ENCODE measurements at regions not wholly inside any gene's neighbourhood (a gene's known extent, or its start where the extent isn't known, plus 50 kb on each side); places are given as distances from the start of the nearest gene placed in this dataset.
A peak's percentile ranks its signal among the peaks of the same experiment; 100 is the strongest.

- intact Hi-C loops (cut with DNase I): no loop called here
- no peak for ATAC-seq
- no peak for DNase-seq (ENCODE audit: low spot score)
Measured at GRCh38 chr5:23579566-23579965, 72.2 kb downstream of the PRDM9 start.

GRCh38 chr5:23583081-23583480 lies 75.7 kb downstream of the PRDM9 start:
- no peak for ATAC-seq
- intact Hi-C loops (cut with DNase I): no loop called here
- no peak for DNase-seq (ENCODE audit: low spot score)

DNA sequence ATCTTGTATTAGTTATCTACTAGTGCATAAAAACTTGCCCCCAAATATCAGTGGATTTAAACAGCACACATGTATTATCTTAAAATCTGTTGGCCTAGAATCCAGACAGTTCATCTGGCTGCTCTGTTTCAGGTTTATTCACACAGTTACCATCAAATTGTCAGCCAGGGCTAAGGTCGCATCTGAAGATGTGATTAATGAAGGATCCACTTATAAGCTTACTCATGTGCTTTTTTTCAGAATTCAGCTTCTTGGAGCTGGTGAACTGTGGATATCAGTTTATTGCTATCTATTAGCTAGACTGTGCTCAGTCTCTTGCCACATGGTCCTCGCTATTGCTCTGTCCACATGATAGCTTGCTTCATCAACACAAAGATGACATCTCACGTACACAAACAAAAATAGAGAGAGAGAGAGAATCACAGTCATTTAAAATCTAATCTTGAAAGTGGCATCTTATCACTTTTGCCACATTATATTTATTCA lies 81.5 kb downstream of the PRDM9 start:
- intact Hi-C loops (cut with DNase I): no loop called here
- ATAC-seq (no peak), DNase-seq (ENCODE audit: low spot score) (no peak)

GRCh38 chr5:23591250-23591649 lies 83.8 kb downstream of the PRDM9 start:
- no peak for DNase-seq (ENCODE audit: low spot score)
- ATAC-seq: no peak
- intact Hi-C loops (cut with DNase I): no loop called here

DNA sequence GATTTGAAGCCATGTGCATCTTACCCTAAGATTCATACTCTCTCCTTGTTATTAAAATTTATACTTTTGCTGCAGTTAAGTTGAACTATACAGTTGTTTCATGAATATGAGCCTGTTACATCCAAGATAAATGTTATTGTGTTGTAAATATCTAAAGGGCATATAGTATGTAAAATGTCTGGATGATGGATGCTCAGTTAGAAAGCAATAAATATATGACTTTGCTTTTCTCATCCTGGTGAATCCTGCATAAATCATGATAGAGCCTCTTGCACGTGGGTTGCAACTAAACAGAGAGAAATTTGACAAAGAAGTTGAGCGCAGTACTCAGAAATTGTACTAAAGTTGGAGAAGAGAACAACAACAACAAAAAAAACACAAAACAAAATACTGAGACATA lies 99.5 kb downstream of the PRDM9 start:
- intact Hi-C loops (cut with DNase I): no loop called here
- DNase-seq (ENCODE audit: low spot score) (no peak), ATAC-seq (no peak)

DNA sequence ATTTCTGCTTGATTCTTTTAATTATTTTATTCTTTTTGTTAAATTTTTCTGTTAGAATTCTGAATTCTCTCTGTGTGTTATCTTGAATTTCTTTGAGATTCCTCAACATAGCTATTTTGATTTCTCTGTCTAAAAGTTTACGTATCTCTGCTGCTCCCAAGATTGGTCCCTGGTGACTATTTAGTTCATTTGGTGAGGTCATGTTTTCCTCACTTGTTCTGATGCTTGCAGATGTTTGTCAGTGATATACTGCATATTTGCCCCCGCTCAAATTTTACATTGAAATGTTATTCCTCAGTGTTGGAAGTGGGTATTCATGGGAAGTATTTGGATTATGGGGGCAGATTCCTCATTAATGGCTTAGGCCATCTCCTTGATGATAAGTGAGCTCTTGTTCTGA lies 105.3 kb downstream of the PRDM9 start:
- intact Hi-C loops (cut with DNase I): no loop called here
- ATAC-seq (no peak), DNase-seq (ENCODE audit: low spot score) (no peak)

- intact Hi-C loops (cut with DNase I): no loop called here
- ATAC-seq (no peak), DNase-seq (ENCODE audit: low spot score) (no peak)
Measured at GRCh38 chr5:23613566-23613965, 106.2 kb downstream of the PRDM9 start.

- ATAC-seq (no peak), DNase-seq (ENCODE audit: low spot score) (no peak)
- intact Hi-C loops (cut with DNase I): no loop called here
Measured at GRCh38 chr5:23614422-23614821, 107.0 kb downstream of the PRDM9 start.

DNA sequence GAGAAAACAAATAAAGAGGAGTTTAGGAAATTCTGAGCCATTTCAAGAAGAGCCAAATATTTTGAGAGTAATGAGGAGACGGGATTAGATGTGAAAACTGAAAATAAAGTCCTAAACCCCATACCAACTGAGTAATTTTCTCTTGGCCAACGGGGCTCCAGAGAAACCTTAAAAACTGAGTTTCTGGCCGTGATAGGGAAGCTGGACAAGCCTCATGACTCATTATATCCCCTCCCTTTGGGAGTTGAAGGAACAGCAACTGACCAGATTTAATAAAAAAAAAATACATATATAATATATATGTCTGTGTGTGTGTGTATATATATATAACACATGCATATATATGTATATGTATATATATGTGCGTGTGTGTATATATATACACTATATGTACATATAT lies 119.6 kb downstream of the PRDM9 start:
- intact Hi-C loops (cut with DNase I): no loop called here
- ATAC-seq: no peak
- no peak for DNase-seq (ENCODE audit: low spot score)

- intact Hi-C loops (cut with DNase I): no loop called here
- ATAC-seq (no peak), DNase-seq (ENCODE audit: low spot score) (no peak)
Measured at GRCh38 chr5:23627976-23628375, 120.6 kb downstream of the PRDM9 start.

DNA sequence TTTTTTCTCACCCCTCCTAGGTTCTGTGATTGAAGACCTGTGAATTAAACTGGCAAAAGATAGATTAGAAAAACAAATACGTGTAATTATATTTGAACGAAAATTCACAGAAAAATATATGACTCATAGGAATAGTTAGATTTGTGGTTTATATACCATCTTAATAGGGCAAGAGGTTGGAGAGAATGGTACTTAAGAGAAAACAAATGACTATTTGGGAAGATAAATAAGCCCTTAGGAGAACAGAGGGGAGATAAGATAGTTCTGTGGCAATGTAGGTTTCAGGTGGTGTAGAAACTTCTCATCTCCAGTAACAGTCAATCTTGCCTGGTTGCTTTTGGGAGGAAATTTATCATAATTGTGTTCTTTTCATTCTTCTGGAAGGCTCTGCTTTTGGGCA lies 122.0 kb downstream of the PRDM9 start:
- intact Hi-C loops (cut with DNase I): no loop called here
- DNase-seq (ENCODE audit: low spot score) (no peak), ATAC-seq (no peak)

- DNase-seq (ENCODE audit: low spot score): no peak
- intact Hi-C loops (cut with DNase I): no loop called here
Measured at GRCh38 chr5:23631302-23632045, 124.1 kb downstream of the PRDM9 start.

DNA sequence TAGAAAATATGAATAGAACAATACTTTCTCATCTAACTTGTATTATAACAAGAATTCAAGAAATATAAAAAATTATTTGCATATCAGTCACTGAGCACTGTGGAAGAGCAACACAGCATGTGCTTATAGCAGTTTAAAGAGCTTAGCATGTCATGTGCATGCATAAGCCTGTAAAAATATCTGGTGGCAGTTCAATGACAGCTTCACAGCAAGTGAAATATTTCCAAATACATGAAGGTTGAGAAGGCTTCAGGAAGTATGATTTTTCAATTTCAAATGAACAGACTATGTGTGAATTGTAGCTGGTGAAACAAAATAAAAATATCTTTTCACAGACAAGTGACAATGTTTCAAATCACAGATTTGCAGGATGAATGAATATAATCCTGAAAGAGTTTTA lies 128.5 kb downstream of the PRDM9 start:
- intact Hi-C loops (cut with DNase I): no loop called here
- DNase-seq (ENCODE audit: low spot score) (no peak), ATAC-seq (no peak)

More at GRCh38 chr5:23631302-23632045, 124.1 kb downstream of the PRDM9 start:
- peak; percentile 30 for ATAC-seq

- no peak for DNase-seq (ENCODE audit: low spot score)
- intact Hi-C loops (cut with DNase I): no loop called here
- no peak for ATAC-seq
Measured at GRCh38 chr5:23639326-23639725, 131.9 kb downstream of the PRDM9 start.

DNA sequence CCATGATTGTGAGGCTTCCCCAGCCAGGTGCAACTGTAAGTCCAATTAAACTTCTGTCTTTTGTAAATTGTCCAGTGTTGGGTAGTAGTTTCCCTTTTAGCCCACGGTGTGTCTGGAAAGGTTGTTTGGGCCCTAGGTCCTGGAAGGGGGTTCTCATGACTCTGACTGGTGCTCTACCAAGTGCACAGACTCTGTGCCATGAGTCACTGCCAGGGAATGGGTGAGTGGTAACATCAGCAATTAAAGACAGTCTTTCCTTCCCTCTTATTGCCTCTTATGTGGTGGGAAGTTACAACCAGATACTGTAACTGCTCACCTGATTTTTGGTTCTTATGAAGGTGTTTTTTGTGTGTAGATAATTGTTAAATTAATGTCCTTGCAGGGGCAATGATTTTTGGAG lies 141.2 kb downstream of the PRDM9 start:
- intact Hi-C loops (cut with DNase I): no loop called here
- ATAC-seq: no peak
- DNase-seq (ENCODE audit: low spot score): no peak

DNA sequence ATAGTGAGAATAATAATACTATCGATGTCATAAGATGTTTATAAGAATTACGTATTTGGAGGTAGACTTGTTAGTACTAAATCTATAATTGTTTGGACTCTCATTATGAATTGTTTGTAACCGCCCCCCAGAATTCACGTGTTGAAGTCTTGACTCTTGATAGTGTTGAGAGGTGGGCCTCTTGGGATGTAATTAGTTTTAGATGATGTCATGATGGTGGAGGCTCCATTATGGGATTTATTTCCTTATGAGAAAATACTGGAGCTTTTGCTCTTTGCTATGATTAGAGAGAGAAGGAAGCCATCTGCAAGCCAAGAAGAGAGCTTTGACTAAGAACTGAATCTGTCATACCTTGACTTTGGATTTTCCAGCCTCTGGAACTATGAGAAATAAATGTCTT lies 142.2 kb downstream of the PRDM9 start:
- DNase-seq (ENCODE audit: low spot score): no peak
- intact Hi-C loops (cut with DNase I): no loop called here
- ATAC-seq: no peak

DNA sequence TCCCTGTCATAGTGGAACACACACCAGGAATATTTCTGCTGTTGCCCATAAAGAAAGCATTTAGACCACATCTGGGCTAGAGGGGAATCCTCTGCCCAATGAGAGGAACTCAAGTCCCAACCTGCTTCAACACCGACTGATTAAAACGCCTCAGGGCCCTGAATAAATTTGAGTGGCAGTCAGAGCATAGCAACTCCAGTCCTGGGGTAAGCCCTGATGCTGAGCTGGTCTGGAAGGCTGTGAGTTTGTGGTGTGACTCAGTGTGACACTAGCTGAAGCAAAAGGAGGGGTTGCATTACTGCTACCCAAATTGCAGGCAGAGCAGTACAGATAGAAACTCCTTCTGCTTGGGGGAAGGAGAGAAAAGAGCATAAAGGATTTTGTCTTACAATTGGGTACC lies 148.3 kb downstream of the PRDM9 start:
- ATAC-seq (no peak), DNase-seq (ENCODE audit: low spot score) (no peak)
- intact Hi-C loops (cut with DNase I): no loop called here

DNA sequence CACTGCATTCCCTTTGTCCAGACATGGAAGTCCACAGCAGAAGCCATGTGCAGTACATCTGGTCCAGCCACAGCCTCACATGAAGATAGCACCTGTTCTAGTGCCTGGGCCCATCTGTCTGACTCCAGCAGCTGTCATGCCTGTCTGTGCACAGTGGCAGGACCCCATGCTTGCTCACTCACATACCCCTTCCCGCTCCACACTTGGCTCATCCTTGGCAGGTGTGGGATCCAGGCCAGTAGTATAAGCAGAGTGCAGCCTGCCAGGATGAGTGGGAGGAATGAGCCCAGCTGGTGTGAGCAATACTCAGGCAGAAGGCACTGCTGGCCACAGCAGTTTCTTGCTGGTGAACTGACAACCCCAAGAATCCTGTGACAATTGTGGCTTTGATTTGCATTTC lies 168.0 kb downstream of the PRDM9 start:
- DNase-seq (ENCODE audit: low spot score) (no peak), ATAC-seq (no peak)
- intact Hi-C loops (cut with DNase I): no loop called here

DNA sequence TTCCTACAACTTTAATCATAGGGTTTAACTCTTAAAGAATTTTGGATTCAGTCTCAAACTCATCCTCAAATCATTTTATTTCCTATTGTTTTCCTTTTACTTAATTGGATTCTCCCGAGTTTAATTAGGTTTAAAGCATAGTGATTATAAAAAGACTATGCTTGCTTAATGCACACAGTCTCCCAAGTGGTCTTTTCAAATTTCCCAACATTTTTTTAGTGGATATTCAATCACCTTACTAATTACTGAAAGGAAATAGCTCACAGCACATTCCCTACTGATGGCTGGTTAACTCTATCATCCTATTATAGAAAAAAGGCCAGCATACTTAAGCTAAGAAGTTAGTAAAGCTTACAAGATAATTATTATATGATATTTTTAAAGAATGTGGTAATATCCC lies 170.6 kb downstream of the PRDM9 start:
- intact Hi-C loops (cut with DNase I): no loop called here
- DNase-seq (ENCODE audit: low spot score): no peak

DNA sequence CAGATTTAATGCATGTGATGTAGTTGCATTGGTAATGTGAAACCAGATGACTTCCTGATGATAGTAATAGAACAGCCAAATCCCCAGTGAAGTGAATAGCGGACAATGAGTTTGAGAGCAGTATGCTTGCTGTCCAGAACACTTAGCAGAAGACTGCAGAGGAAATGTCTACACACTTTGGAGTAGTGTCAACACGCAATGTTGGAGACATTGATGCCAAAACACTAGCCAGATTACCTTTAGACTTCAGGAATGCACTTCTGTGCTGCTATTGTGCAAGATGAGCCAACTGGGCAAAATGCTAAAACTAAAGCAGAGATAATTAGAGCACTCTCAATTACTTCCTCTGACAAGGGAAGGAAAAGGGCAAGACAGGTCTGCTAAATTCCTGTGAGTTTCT lies 176.7 kb downstream of the PRDM9 start:
- intact Hi-C loops (cut with DNase I): no loop called here
- DNase-seq (ENCODE audit: low spot score) (no peak), ATAC-seq (no peak)

More for the DNA sequence above, 170.6 kb downstream of the PRDM9 start:
- no peak for ATAC-seq
